Subcutaneous abdominal adipose tissue (tissue), 5 donors: ENCODE measurements at regions not wholly inside any gene's neighbourhood (a gene's known extent, or its start where the extent isn't known, plus 50 kb on each side); places are given as distances from the start of the nearest gene placed in this dataset.

Experiments
- H3K27ac ChIP-seq: one replicate; pipeline ENCODE4 v1.7.0; 2013; ENCODE audit warnings: low read depth, mild to moderate bottlenecking, inconsistent platforms, low read length, moderate library complexity
- H3K27me3 ChIP-seq, 5 donors: one replicate each; pipeline ENCODE4 v1.7.0; 2013; ENCODE audit warnings: low read length in 5 of 5, inconsistent platforms in 1 of 5; ENCODE audit not compliant: control insufficient read depth in 5 of 5, insufficient read depth in 4 of 5
- H3K36me3 ChIP-seq, 5 donors: one replicate each; pipeline ENCODE4 v1.7.0; 2013; ENCODE audit warnings: low read length in 5 of 5; ENCODE audit not compliant: control insufficient read depth in 5 of 5, insufficient read depth in 5 of 5
- H3K4me1 ChIP-seq, 5 donors: one replicate each; pipeline ENCODE4 v1.7.0; 2013; ENCODE audit warnings: low read length in 5 of 5, mild to moderate bottlenecking in 3 of 5, moderate library complexity in 1 of 5; ENCODE audit not compliant: control insufficient read depth in 5 of 5, insufficient read depth in 5 of 5
- H3K4me3 ChIP-seq, 5 donors: one replicate each; pipeline ENCODE4 v1.7.0; 2013; ENCODE audit warnings: low read length in 5 of 5, low read depth in 1 of 5
- H3K9ac ChIP-seq, 5 donors: one replicate each; pipeline ENCODE4 v1.7.0; 2013; ENCODE audit warnings: low read length in 5 of 5, mild to moderate bottlenecking in 4 of 5, moderate library complexity in 3 of 5
- H3K9me3 ChIP-seq, 5 donors: one replicate each; pipeline ENCODE4 v1.7.0; 2013; ENCODE audit warnings: low read length in 5 of 5; ENCODE audit not compliant: control insufficient read depth in 5 of 5
- donor health status: healthy.
- donor health status: healthy.
- donor health status: healthy.
- donor health status: healthy.
- donor health status: healthy.

GRCh38 chr1:163758977-163759670 lies 437.4 kb downstream of the NUF2 start:
- Histone ChIP-seq H3K9me3 (peaks cover 0 to 5% (median 0%) of the 10 kb centered on the region in 5 donors), H3K27ac (no peak overlapping the region), H3K4me1 (no peaks in the 10 kb centered on the region)

GRCh38 chr1:163761898-163762297 lies 440.1 kb downstream of the NUF2 start:
- Histone ChIP-seq H3K36me3 (no peaks in the 10 kb centered on the region), H3K9me3 (peaks cover 0 to 7% (median 0%) of the 10 kb centered on the region in 5 donors), H3K9ac (no peak overlapping the region), H3K4me1 (no peaks in the 10 kb centered on the region), H3K27me3 (no peaks in the 10 kb centered on the region), H3K27ac (no peak overlapping the region), H3K4me3 (no peak overlapping the region)

More at GRCh38 chr1:163758977-163759670, 437.4 kb downstream of the NUF2 start:
- no peak overlapping the region for H3K9ac ChIP-seq
- no peaks in the 10 kb centered on the region for H3K36me3 ChIP-seq
- H3K4me3 ChIP-seq: no peak overlapping the region
- no peaks in the 10 kb centered on the region for H3K27me3 ChIP-seq

GRCh38 chr1:163766257-163766918 lies 444.6 kb downstream of the NUF2 start:
- no peaks in the 10 kb centered on the region for H3K27me3 ChIP-seq
- H3K4me1 ChIP-seq: no peaks in the 10 kb centered on the region
- peaks cover 0 to 4% (median 2%) of the 10 kb centered on the region in 5 donors for H3K9me3 ChIP-seq
- no peak overlapping the region for H3K9ac ChIP-seq
- no peak overlapping the region for H3K4me3 ChIP-seq
- no peak overlapping the region for H3K27ac ChIP-seq
- no peaks in the 10 kb centered on the region for H3K36me3 ChIP-seq

- no peak overlapping the region for H3K4me3 ChIP-seq
- H3K27ac ChIP-seq: no peak overlapping the region
- H3K27me3 ChIP-seq: no peaks in the 10 kb centered on the region
- H3K4me1 ChIP-seq: no peaks in the 10 kb centered on the region
- H3K9ac ChIP-seq: no peak overlapping the region
- peaks cover 0 to 4% (median 2%) of the 10 kb centered on the region in 5 donors for H3K9me3 ChIP-seq
- no peaks in the 10 kb centered on the region for H3K36me3 ChIP-seq
These were observed 446.8 kb downstream of the NUF2 start for GRCh38 chr1:163768576-163768975.

- no peaks in the 10 kb centered on the region for H3K27me3 ChIP-seq
- no peak overlapping the region for H3K9ac ChIP-seq
- no peaks in the 10 kb centered on the region for H3K36me3 ChIP-seq
- H3K4me1 ChIP-seq: no peaks in the 10 kb centered on the region
- peaks cover 0 to 4% (median 2%) of the 10 kb centered on the region in 5 donors for H3K9me3 ChIP-seq
- no peak overlapping the region for H3K4me3 ChIP-seq
- H3K27ac ChIP-seq: no peak overlapping the region
These were observed 448.5 kb downstream of the NUF2 start for GRCh38 chr1:163770265-163770664.

GRCh38 chr1:163771637-163772036 lies 449.9 kb downstream of the NUF2 start:
- Histone ChIP-seq H3K4me1 (no peaks in the 10 kb centered on the region), H3K27me3 (no peaks in the 10 kb centered on the region), H3K9me3 (peaks cover 0 to 3% (median 0%) of the 10 kb centered on the region in 5 donors), H3K36me3 (no peaks in the 10 kb centered on the region), H3K4me3 (no peak overlapping the region), H3K9ac (no peak overlapping the region), H3K27ac (no peak overlapping the region)

GRCh38 chr1:163772246-163772645 lies 450.5 kb downstream of the NUF2 start:
- Histone ChIP-seq H3K27ac (no peak overlapping the region), H3K4me3 (no peak overlapping the region), H3K36me3 (no peaks in the 10 kb centered on the region), H3K4me1 (no peaks in the 10 kb centered on the region), H3K9ac (no peak overlapping the region), H3K27me3 (no peaks in the 10 kb centered on the region), H3K9me3 (peaks cover 0 to 3% (median 0%) of the 10 kb centered on the region in 5 donors)

- Histone ChIP-seq H3K4me1 (no peaks in the 10 kb centered on the region), H3K27ac (no peak overlapping the region), H3K9ac (no peak overlapping the region), H3K36me3 (no peaks in the 10 kb centered on the region), H3K27me3 (no peaks in the 10 kb centered on the region), H3K9me3 (peaks cover 0 to 7% (median 0%) of the 10 kb centered on the region in 5 donors), H3K4me3 (no peak overlapping the region)
These were observed 451.6 kb downstream of the NUF2 start for GRCh38 chr1:163773396-163773795.

- Histone ChIP-seq H3K36me3 (no peaks in the 10 kb centered on the region), H3K4me3 (no peak overlapping the region), H3K4me1 (no peaks in the 10 kb centered on the region), H3K27me3 (no peaks in the 10 kb centered on the region), H3K9me3 (peaks cover 0 to 7% (median 0%) of the 10 kb centered on the region in 5 donors), H3K9ac (no peak overlapping the region), H3K27ac (no peak overlapping the region)
These were observed 452.7 kb downstream of the NUF2 start for GRCh38 chr1:163774401-163774945.

- H3K27ac ChIP-seq: no peak overlapping the region
- peaks cover 0 to 7% (median 0%) of the 10 kb centered on the region in 5 donors for H3K9me3 ChIP-seq
- no peak overlapping the region for H3K9ac ChIP-seq
- no peak overlapping the region for H3K4me3 ChIP-seq
- H3K27me3 ChIP-seq: no peaks in the 10 kb centered on the region
- H3K4me1 ChIP-seq: no peaks in the 10 kb centered on the region
- no peaks in the 10 kb centered on the region for H3K36me3 ChIP-seq
These were observed 453.3 kb downstream of the NUF2 start for GRCh38 chr1:163774978-163775620.
